Astrocyte (in vitro differentiated cells and primary cell): ENCODE measurements at regions not wholly inside any gene's neighbourhood (a gene's known extent, or its start where the extent isn't known, plus 50 kb on each side); places are given as distances from the start of the nearest gene placed in this dataset.

Experiments
- EZH2 ChIP-seq: IDR thresholded peaks from 2 replicates; pipeline ENCODE4 v1.6.1; 2012; ENCODE audit warnings: mild to moderate bottlenecking, low read length, inconsistent platforms; ENCODE audit not compliant: insufficient read depth
- TF ChIP-seq, protein P1 (sequence below): IDR thresholded peaks from 2 replicates; pipeline ENCODE4 v1.5.1; 2011; ENCODE audit warnings: low read depth, mild to moderate bottlenecking, inconsistent platforms, low read length, moderate library complexity; ENCODE audit not compliant: insufficient read depth

DNA sequence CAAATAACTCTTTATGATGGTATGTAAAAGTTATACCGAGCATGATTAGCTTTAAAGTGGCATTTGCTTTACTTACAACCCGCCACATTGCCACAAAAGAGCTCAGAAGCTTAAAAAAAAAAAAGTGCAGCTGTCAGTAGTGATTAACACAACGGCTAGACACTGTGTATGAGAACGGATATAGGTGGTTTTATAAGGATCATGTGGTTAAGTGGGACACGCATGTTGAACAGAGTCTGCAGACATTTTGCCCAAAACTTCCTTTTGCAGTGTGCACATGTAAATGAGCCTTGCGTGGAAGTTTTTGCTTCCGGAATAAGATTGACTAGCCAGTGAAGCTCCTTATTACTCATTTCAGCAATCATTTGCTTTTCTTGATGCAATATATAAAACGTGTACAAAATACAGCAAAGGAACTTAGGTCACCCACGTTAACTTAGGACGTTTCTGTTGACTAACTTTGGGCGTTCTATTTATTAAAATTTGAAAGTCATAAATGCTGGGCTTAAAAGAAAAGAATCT is 58.7 kb upstream of the RGS1 start:
- TF ChIP-seq, protein P1, sequence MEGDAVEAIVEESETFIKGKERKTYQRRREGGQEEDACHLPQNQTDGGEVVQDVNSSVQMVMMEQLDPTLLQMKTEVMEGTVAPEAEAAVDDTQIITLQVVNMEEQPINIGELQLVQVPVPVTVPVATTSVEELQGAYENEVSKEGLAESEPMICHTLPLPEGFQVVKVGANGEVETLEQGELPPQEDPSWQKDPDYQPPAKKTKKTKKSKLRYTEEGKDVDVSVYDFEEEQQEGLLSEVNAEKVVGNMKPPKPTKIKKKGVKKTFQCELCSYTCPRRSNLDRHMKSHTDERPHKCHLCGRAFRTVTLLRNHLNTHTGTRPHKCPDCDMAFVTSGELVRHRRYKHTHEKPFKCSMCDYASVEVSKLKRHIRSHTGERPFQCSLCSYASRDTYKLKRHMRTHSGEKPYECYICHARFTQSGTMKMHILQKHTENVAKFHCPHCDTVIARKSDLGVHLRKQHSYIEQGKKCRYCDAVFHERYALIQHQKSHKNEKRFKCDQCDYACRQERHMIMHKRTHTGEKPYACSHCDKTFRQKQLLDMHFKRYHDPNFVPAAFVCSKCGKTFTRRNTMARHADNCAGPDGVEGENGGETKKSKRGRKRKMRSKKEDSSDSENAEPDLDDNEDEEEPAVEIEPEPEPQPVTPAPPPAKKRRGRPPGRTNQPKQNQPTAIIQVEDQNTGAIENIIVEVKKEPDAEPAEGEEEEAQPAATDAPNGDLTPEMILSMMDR: no peak
- TF ChIP-seq EZH2: no peak
